Panc1 (cell line): ENCODE measurements at regions not wholly inside any gene's neighbourhood (a gene's known extent, or its start where the extent isn't known, plus 50 kb on each side); places are given as distances from the start of the nearest gene placed in this dataset.

ENCODE experiments used
- ATAC-seq: fragments of 200-7000 bp; cut with Tn5 transposase; 2 replicates; pipeline ENCODE4 v1.9.1; 2020; ENCODE audit warnings: mild to moderate bottlenecking, moderate library complexity
- BruUV-seq: library from RNA; stranded (reverse); fragments of 400-500 nt; replicated peaks from 2 replicates; lab custom pipeline; 2021; lab: Mats Ljungman, UMichigan
- CTCF ChIA-PET: fragments of 300-600 bp; sonication (Branson Sonifier 250); formaldehyde crosslinking; loops from one replicate; lab custom pipeline; 2022; ENCODE audit warnings: antibody characterized with exemption; lab: Charles Lee
- POLR2A ChIA-PET: fragments of 300-600 bp; sonication (Branson Sonifier 250); formaldehyde crosslinking; loops from one replicate; lab custom pipeline; 2022; ENCODE audit warnings: antibody characterized with exemption; lab: Charles Lee
- DNase-seq: peaks from one replicate; pipeline ENCODE4 v3.0.0-alpha.2; 2010; ENCODE audit warnings: low read depth, low spot score
- H3K27ac ChIP-seq: 2 replicates; pipeline ENCODE4 v1.5.1; 2011; ENCODE audit warnings: mild to moderate bottlenecking, low read length, inconsistent platforms
- H3K27me3 ChIP-seq: fragments of 200-500 bp; sonication (Bioruptor generic); 2 replicates; pipeline ENCODE4 v1.6.0; 2014; ENCODE audit warnings: low read length, inconsistent platforms; ENCODE audit not compliant: control insufficient read depth, insufficient read depth
- H3K36me3 ChIP-seq: fragments of 200-500 bp; sonication (Bioruptor generic); 2 replicates; pipeline ENCODE4 v1.5.1; 2014; ENCODE audit warnings: inconsistent platforms, mild to moderate bottlenecking, low read length, moderate library complexity; ENCODE audit not compliant: control insufficient read depth, insufficient read depth
- H3K4me1 ChIP-seq: 2 replicates; pipeline ENCODE4 v1.5.1; 2011; ENCODE audit warnings: inconsistent platforms, mild to moderate bottlenecking, low read length, moderate library complexity; ENCODE audit not compliant: control insufficient read depth, insufficient read depth
- H3K4me3 ChIP-seq, 2 experiments: 2 replicates each; pipeline ENCODE4 v1.5.1; 2011 to 2012; ENCODE audit warnings: low read depth in 2 of 2, low read length in 2 of 2, mild to moderate bottlenecking in 2 of 2, inconsistent platforms in 1 of 2, moderate library complexity in 1 of 2
- H3K9me3 ChIP-seq: fragments of 200-500 bp; sonication (Bioruptor generic); 2 replicates; pipeline ENCODE4 v1.5.1; 2014; ENCODE audit warnings: low read depth, mild to moderate bottlenecking, inconsistent platforms, low read length, moderate library complexity; ENCODE audit not compliant: control insufficient read depth, insufficient read depth
- POLR2AphosphoS5 ChIP-seq: IDR thresholded peaks from 2 replicates; pipeline ENCODE4 v1.6.1; 2012; ENCODE audit warnings: mild to moderate bottlenecking, low read depth, low read length, moderate library complexity
- SIN3A ChIP-seq: IDR thresholded peaks from 2 replicates; pipeline ENCODE4 v1.6.1; 2012; ENCODE audit warnings: low read depth, mild to moderate bottlenecking, low read length, moderate library complexity, borderline replicate concordance; ENCODE audit not compliant: insufficient read depth
- TCF7L2 ChIP-seq: IDR thresholded peaks from 2 replicates; pipeline ENCODE4 v1.6.1; 2011; ENCODE audit warnings: mild to moderate bottlenecking, low read depth, low read length, inconsistent platforms
- in situ Hi-C: cut with HindIII; loops from 2 replicates; pipeline ENCODE4 v1.10.0; 2016; ENCODE audit warnings: low sequenced_read_pairs, low pct_unique_long_range_greater_than_20kb
- intact Hi-C: fragments of 100-400 bp; cut with micrococcal nuclease; formaldehyde crosslinking; loops from one replicate; pipeline ENCODE4 v1.10.0; 2022; ENCODE audit not compliant: unreplicated experiment
- TF ChIP-seq, protein P1 (sequence below): fragments of 450-650 bp; IDR thresholded peaks from 2 replicates; pipeline ENCODE4 v1.5.1; 2017; ENCODE audit warnings: mild to moderate bottlenecking
- TF ChIP-seq, protein P2 (sequence below), 2 experiments: IDR thresholded peaks; 2 replicates each; pipeline ENCODE4 v1.6.1; 2011 to 2012; ENCODE audit warnings: low read depth in 2 of 2, control low read depth in 1 of 2, low read length in 1 of 2, mild to moderate bottlenecking in 1 of 2, moderate library complexity in 1 of 2; ENCODE audit not compliant: insufficient read depth in 1 of 2

DNA sequence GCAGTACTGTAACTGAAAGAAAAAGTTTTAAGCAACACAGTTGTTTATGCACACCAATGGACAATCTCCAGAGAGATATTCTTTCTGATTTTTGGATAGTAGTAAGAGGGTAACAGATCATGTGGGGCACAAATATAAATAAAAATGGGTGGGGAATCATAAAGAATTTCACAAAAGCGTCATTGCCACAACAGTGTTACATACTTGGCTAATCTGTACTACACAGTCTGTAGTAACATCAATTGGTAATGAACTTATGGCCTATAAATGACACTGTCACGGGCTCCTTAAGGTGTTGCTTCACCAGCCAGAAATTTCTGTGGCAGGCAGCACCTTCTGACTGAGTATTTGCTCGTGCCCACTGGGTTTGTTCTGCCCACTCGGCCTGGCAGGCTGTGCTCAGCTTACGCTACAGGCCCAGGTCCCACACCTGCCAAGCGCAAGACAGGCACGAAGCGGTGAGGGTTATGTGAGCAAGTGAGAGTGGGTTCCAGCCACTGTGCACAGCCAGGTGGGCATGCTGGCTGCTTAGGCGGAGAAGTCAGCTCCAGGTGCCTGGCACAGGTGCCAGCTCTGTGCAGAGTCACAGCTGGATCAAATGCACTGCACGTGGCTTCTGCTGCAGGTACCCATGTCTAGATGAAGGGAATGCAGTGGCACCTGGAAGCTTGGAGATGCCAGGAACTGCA, 532.5 kb upstream of the SLC39A10 start:
- TF ChIP-seq, protein P1, sequence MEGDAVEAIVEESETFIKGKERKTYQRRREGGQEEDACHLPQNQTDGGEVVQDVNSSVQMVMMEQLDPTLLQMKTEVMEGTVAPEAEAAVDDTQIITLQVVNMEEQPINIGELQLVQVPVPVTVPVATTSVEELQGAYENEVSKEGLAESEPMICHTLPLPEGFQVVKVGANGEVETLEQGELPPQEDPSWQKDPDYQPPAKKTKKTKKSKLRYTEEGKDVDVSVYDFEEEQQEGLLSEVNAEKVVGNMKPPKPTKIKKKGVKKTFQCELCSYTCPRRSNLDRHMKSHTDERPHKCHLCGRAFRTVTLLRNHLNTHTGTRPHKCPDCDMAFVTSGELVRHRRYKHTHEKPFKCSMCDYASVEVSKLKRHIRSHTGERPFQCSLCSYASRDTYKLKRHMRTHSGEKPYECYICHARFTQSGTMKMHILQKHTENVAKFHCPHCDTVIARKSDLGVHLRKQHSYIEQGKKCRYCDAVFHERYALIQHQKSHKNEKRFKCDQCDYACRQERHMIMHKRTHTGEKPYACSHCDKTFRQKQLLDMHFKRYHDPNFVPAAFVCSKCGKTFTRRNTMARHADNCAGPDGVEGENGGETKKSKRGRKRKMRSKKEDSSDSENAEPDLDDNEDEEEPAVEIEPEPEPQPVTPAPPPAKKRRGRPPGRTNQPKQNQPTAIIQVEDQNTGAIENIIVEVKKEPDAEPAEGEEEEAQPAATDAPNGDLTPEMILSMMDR = no peak
- no peak for TF ChIP-seq SIN3A
- ATAC-seq (no peak), DNase-seq (no peak)
- no peaks in the 10 kb centered on the region for H3K36me3 ChIP-seq
- no peaks in the 10 kb centered on the region for H3K27me3 ChIP-seq
- CTCF ChIA-PET = no interaction called here
- intact Hi-C loops (no loop called here), in situ Hi-C loops (no loop called here)
- H3K9me3 ChIP-seq = no peaks in the 10 kb centered on the region
- BruUV-seq = no TSS peak
- no peak overlapping the region for H3K27ac ChIP-seq
- no peak overlapping the region for H3K4me3 ChIP-seq
- no peaks in the 10 kb centered on the region for H3K4me1 ChIP-seq
- POLR2A ChIA-PET = no interaction called here

DNA sequence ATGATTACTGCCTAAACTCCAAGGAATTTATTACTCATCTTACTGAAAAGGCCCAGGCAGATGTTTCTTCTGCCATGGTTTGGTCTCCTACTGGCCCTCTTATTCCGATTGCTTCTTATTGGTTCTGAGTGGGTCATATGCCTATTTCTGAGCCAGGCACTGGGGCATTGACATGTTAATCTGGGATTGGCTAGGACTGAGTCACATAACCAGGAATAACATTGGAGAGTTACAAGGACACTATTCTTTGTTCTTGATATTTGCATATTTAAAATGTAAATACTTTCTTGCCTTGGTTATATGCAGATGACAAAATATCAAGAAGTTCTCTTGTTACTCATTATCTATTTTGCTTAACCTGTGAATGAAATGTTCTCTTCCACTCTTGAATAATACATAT, 534.4 kb upstream of the SLC39A10 start:
- H3K36me3 ChIP-seq = no peaks in the 10 kb centered on the region
- H3K27me3 ChIP-seq = no peaks in the 10 kb centered on the region
- ATAC-seq (no peak), DNase-seq (no peak)
- no peak overlapping the region for H3K4me3 ChIP-seq
- intact Hi-C loops (no loop called here), in situ Hi-C loops (no loop called here)
- no TSS peak for BruUV-seq
- POLR2A ChIA-PET = no interaction called here
- TF ChIP-seq TCF7L2 = no peak
- TF ChIP-seq SIN3A = no peak
- no peak overlapping the region for H3K27ac ChIP-seq
- no peaks in the 10 kb centered on the region for H3K9me3 ChIP-seq
- no peaks in the 10 kb centered on the region for H3K4me1 ChIP-seq
- CTCF ChIA-PET = no interaction called here

DNA sequence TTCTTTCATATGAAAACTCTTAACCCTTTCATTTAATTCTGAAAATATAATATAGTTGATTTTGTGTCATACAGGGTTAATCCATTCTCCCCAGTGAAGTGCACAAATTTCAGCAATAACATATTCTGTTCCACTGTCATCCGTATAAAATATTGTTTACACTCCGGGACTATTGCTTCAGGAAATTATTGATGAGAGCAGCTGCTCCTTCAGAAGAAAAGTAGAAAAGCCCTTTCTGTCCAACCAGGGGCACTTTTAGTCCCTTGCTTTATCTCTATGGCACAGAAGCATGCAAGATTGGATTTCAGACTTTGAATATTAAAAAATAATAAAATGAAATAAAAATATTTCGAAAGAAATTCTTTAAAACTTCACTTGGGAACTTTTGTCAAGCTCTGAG, 535.7 kb upstream of the SLC39A10 start:
- Histone ChIP-seq H3K36me3 (no peaks in the 10 kb centered on the region), H3K27me3 (no peaks in the 10 kb centered on the region), H3K4me3 (no peak overlapping the region), H3K27ac (no peak overlapping the region), H3K4me1 (no peaks in the 10 kb centered on the region), H3K9me3 (no peaks in the 10 kb centered on the region)
- ChIA-PET CTCF (no interaction called here), POLR2A (interaction anchor here (0.5 kb wide), 1 partner anchor 536 kb away, joined by 3 read pairs; the partner anchor contains the start of gene SLC39A10)
- DNase-seq (no peak), ATAC-seq (no peak)
- TF ChIP-seq POLR2AphosphoS5 = no peak
- TF ChIP-seq TCF7L2 = no peak
- TF ChIP-seq SIN3A = no peak
- intact Hi-C loops (no loop called here), in situ Hi-C loops (no loop called here)
- no TSS peak for BruUV-seq

DNA sequence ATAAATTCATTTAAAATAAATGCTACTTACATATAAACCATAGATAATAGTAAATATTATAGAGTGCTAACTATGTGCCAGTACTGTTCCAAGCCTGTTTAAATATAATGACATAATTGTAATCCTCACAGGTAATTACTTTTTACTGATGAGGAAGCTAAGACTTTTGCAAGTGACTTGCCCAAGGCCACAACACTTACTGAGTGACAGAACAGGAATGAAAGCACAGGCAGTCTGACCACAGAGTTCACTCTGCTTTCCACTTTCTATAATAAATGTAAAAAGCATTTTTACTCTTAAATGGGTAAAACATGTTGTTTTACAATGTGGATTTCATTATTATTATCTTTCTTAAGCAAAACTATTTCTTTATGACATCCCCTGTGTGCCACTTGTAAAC, 537.8 kb upstream of the SLC39A10 start:
- Histone ChIP-seq H3K4me3 (no peak overlapping the region), H3K36me3 (no peaks in the 10 kb centered on the region), H3K9me3 (no peaks in the 10 kb centered on the region), H3K4me1 (no peaks in the 10 kb centered on the region), H3K27ac (no peak overlapping the region), H3K27me3 (no peaks in the 10 kb centered on the region)
- in situ Hi-C loops = no loop called here
- ATAC-seq (no peak), DNase-seq (no peak)
- BruUV-seq = no TSS peak
- ChIA-PET POLR2A (no interaction called here), CTCF (no interaction called here)
- intact Hi-C loops = no loop called here
- TF ChIP-seq, protein P2, sequence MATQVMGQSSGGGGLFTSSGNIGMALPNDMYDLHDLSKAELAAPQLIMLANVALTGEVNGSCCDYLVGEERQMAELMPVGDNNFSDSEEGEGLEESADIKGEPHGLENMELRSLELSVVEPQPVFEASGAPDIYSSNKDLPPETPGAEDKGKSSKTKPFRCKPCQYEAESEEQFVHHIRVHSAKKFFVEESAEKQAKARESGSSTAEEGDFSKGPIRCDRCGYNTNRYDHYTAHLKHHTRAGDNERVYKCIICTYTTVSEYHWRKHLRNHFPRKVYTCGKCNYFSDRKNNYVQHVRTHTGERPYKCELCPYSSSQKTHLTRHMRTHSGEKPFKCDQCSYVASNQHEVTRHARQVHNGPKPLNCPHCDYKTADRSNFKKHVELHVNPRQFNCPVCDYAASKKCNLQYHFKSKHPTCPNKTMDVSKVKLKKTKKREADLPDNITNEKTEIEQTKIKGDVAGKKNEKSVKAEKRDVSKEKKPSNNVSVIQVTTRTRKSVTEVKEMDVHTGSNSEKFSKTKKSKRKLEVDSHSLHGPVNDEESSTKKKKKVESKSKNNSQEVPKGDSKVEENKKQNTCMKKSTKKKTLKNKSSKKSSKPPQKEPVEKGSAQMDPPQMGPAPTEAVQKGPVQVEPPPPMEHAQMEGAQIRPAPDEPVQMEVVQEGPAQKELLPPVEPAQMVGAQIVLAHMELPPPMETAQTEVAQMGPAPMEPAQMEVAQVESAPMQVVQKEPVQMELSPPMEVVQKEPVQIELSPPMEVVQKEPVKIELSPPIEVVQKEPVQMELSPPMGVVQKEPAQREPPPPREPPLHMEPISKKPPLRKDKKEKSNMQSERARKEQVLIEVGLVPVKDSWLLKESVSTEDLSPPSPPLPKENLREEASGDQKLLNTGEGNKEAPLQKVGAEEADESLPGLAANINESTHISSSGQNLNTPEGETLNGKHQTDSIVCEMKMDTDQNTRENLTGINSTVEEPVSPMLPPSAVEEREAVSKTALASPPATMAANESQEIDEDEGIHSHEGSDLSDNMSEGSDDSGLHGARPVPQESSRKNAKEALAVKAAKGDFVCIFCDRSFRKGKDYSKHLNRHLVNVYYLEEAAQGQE (IDR thresholded peaks at IDR 0.05; ENCODE audit: insufficient read depth in 1 of 2, low read depth in 2 of 2, low read length in 1 of 2) = no peak
- TF ChIP-seq TCF7L2 (no peak), SIN3A (no peak), POLR2AphosphoS5 (no peak)
- TF ChIP-seq, protein P1 = no peak
